ENCODE measurements at regions not wholly inside any gene's neighbourhood (a gene's known extent, or its start where the extent isn't known, plus 50 kb on each side); places are given as distances from the start of the nearest gene placed in this dataset.

DNA sequence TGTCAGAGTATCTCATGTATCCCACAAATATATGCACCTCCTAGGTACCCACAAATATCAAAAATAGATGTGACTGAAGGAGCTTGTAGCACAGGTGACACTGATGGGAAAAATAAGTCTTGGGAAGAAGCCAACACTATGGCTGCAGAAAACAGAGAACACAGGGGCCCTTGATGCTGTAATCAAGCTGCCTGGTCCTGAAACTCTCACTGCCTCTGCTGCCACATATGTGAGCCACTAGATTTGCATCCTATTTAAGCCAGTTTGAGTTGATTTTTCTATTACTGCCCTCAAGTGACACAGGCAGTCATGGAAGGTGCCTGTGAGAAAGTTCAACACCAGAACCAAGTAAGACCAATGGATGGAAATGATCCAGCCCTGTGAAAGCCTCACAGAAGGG is 720.8 kb downstream of the UQCRFS1 start:
- DNase-seq (ENCODE audit: low read depth in 1 of 2, low spot score in 1 of 2), result no peak

DNA sequence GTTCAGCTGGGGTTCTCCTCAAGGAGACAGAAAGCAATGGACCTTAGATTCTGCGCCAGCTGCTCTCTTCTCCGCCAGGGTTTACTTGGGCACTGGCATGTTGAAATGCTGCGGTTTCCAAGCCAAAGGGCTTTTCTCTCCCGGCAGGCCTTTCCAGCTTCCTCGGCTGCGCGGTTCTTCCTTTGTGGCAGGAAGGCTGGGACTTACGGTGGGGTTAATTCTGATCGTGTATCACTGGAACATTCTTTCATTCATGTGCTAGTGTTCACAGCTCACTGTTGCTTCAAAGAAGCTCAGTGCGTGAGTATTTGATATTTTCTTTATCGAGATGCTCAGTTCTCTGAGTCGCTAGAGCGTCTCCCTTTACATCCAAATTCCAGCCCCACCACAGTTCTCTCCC is 723.2 kb downstream of the UQCRFS1 start:
- DNase-seq (ENCODE audit: low read depth in 1 of 2, low spot score in 1 of 2), result no peak

DNA sequence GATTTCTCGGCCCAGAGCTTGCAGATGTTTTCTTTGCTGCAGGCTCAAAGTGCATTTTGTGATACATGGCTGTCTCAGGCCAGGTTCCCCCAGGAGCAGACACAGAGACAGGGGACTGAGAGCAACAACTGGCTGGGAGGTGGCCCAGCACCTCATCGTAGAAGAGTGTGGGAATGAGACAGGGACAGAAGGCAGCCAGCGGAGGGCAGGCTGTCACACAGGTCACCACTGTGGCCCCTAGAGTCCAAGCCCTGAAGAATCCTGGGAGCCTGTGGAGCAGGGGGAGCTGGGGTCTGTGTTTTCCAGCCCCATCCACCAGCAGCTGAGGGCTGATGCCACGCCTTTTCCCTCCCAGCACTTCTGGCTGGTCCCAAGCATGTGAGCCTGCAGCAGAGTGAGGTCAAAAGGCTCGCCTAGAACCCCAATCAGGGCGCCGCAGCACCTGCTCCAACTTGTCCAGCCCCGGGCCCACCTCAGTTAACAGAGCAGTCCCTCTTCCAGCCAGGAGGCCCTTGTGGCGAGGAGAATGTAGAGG is 723.8 kb downstream of the UQCRFS1 start:
- no peak for DNase-seq (ENCODE audit: low read depth in 1 of 2, low spot score in 1 of 2)

DNA sequence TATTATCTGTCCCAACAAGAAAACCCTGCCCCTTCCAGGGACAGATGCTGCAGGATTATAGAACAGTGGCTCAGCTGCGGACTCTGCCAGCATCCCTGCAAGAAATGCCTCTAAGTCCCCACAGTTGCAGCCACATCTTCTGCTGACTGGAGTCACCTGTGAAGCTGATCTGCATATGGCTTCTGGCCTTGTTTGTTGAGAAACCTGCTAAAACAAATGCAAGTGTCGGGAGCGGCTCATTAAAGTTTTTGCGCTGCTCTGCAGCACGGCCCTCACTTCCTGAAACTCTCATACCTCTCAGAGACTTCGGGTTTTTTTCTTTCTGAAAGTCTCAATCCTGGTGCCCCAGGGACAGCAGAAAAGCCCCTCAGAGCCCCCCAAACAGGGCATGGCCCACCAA is 725.0 kb downstream of the UQCRFS1 start:
- DNase-seq (ENCODE audit: low read depth in 1 of 2, low spot score in 1 of 2), result no peak

DNA sequence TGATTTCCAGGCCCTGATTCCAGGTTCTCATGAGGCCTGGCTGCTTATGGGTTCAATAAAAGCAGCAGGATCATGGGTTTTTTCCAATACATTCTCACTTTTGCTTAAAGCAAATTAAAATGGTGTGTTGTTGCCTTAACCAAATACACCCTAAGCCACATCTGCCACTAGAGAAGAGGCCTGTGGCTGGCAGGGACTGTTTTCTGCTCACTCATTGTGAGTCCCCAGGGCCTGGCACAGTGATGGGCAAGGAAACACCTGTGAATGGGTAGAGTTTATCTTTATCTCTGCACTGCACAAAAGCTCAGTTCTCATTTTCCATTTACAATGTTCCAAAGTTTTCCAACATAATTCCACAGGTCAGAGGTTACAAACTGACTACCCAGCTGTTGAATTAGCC is 726.0 kb downstream of the UQCRFS1 start:
- no peak for DNase-seq (ENCODE audit: low read depth in 1 of 2, low spot score in 1 of 2)

DNA sequence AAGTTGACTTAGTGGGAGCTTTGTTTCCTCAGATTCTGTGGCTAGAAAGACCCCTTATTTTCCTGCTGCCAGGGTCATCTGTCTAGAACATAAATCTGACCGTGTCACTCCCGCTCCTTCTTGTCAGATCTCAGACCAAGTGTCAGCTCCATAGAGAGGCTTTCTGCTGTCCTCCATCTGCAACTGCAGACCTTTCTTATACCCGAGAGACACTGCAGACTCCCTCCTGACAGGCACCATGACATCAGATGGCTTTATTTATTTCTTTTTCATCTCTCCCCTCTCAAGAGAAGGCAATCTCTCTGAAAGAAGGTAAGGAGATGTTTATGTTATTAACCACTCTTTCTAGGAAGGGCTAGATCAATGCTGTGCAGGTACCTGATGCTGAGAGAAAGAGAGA is 726.5 kb downstream of the UQCRFS1 start:
- no peak for DNase-seq (ENCODE audit: low read depth in 1 of 2, low spot score in 1 of 2)

DNA sequence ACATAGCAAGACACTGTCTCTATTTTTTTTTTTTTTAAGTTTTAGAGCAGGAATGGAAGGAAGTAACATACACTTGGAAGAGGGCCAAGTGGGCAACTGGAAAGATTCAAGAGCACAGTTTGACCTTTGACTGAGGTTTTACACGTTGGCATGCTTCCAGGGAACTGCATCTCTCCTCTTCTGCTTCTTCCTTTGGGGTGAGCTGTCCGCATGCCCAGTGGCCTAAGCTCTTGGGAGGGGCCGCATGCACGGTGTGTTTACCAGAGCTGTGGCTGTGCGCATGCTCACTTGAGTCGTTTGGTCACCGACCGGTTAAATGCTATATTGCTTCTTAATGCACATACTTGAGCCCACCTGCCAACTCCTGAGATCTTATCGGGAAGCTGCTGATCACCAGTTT is 727.7 kb downstream of the UQCRFS1 start:
- DNase-seq (ENCODE audit: low read depth in 1 of 2, low spot score in 1 of 2), result no peak

DNA sequence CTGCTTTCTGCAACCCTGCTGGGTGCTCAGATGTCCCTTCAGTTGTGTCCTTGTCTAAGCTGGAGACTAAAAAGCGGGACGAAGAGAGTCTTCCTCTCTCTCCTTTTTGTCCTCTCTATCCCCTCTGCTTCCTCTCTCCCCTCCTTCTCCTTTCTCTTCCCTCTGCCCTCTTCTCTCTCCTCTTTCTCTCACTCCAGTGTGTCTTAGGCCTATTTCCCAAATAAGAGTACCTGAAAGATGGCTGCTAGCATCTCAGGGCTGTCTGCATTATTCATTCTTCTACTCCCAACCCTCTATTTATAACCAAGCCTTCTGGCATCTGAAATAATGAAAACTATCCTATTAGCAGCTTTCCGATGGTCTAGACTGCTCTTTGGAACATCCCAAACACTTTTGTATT is 729.8 kb downstream of the UQCRFS1 start:
- DNase-seq (ENCODE audit: low read depth in 1 of 2, low spot score in 1 of 2), result no peak

DNA sequence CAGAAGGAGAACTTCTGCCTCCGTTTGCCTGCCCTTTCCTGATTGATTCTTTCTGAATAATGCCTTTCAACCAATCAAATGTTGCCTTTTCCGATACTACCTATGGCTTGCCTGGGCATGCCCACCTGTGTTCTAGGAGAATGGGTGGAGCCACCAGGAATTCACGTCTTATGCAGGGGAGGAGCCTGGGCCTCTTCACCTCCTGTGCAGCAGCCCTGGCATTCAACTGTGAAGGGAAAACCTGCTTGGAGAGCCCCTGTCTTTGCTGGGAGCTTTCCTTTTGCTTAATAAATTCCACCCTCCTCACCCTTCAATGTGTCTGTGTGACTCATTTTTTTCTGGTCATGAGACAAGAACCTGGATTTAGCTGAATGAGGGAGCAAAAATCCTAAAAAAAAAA is 730.7 kb downstream of the UQCRFS1 start:
- no peak for DNase-seq (ENCODE audit: low read depth in 1 of 2, low spot score in 1 of 2)

DNA sequence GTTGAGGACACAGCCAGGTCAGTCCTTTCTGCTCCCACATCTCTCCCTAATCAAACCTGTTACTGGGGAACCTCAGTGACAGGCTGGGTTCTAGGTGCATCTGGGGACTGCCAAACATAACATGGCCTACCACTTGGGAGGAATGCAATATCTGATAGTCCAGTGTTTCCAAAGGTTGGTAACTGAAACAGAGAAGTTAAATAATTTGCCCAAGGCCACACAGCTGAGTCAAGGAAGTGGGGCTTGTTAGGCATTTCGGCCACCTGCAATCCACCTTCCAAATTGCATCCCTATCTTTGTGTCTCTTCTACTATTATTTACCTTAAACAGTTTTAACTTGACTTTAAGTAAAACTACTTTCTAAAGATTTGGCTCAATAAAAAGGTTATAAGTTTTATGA is 731.3 kb downstream of the UQCRFS1 start:
- no peak for DNase-seq (ENCODE audit: low read depth in 1 of 2, low spot score in 1 of 2)

DNA sequence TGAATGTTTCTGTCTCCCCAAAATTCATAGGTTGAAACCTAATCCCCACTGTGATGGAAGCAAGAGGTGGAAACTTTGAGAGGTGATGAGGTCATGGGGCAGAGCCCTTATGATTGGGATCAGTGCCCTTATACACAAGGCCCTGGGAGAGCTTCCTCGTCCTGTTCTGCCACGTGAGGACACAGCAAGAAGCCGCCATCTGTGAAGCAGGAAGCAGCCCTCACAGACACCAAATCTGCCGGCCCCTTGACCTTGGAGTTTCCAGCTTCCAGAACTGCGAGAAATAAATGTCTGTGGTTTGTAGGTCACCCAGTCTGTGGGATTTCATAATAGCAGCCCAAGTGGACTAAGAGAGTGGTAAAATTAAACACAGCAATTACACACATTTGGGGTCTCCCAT is 737.4 kb downstream of the UQCRFS1 start:
- DNase-seq (ENCODE audit: low read depth in 1 of 2, low spot score in 1 of 2), result no peak

DNA sequence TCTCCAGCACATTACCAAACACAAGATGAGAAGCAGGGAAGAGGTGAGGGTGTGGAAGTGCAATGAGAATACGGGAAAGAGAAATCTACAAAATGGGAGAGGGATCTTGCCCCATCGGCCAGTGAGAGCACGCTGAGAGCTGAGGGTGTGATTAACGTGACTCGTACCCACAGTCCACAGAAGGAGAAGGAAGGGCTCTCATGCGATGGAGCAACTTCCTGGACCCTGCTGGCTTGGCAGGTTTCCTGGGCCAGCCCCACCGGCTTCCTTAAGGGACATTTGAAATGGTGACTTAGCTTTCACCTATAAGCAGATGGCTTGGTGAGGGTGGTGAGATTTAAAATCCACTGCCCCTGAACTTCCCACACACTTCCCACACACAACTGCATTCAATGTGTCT is 740.1 kb downstream of the UQCRFS1 start:
- DNase-seq (ENCODE audit: low read depth in 1 of 2, low spot score in 1 of 2), result no peak

DNA sequence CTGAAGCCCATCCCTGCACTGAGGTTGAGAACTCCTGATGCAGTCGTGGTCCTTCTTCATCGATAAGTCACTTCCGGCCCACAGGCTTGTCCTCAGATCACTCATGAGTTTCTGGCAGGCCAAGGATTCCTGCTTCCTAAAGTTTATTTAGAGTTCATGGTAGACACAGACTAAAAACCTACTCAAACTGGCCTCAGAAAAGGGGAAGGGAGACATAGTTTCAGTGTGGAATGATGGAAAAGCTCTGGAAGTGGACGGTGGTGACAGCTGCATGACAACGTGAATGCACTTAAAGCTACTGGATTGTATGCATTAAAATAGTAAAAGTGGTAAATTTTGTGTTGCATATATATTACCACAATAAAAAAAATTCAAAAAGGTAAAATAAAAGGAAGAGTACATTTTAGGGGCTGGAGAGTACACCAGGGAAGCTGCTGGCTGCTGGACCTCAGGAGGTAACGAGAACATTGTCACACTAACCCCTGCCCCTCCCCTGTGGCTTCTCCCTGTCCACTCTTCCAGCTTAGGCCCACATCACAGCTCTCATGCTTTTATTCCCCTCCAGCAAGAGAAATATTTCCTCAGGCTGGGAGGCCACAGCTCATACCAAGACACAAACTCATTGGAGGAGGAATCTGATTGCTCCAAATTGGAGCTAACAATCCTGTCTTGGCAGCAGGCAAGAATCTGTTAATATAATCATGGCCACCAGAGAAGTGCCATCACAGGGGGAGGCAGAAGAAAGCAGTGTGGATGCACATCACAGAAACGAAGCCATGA is 741.0 kb downstream of the UQCRFS1 start:
- no peak for DNase-seq (ENCODE audit: low read depth in 1 of 2, low spot score in 1 of 2)

DNA sequence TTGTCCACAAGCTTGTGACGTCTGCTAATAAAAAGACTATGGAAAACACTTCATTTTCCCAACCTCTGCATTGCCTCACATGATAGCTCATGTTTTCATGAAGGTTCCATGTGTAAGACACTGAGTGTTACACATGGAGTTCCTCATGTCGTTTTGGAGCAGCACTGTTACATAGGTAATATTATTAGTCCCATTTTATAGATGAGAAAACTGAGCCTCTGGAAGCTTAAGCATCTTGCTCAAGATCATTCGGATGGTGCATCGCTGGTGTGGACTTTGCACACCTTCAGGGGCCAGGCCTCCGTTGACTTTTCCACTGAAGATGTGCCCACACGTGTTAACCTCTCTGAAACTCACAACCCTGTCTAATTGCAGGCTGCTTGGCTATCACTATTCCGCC is 743.4 kb downstream of the UQCRFS1 start:
- no peak for DNase-seq (ENCODE audit: low read depth in 1 of 2, low spot score in 1 of 2)

DNA sequence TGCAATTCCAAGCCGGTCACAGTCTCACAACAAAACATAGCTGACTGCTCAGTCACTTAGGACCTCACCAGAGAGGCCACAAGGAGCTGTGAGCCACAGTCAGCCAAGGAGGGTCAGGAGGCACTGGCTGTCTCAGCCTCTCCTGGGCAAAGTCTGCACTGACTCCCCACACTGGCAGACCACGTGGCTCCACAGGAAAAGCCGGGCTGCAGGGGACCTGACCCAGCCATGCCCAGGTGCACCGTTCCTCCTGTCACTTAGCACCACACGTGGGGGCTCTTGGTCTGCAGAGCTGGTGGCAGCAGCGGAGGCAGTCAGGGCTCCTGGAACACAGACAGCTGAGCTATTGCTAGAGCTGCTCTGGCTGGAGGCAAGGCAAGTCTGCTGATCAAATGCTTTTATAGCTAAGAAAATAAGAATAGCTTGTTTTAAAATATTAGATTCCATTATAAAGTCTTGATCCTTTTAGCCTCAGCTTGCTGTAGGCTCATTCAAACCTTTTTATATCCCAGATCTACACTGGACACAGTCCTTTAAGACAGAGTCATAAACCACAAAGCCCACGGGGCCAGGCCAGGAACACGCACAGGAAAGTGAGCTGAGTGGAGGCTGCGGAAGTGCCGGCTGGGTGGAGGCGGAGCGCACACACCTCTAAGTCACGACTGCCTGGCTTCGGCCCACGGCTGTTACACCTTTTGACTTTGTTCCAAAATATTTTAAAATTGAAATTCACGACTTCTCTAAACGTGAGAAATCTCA is 744.1 kb downstream of the UQCRFS1 start:
- DNase-seq (ENCODE audit: low read depth in 1 of 2, low spot score in 1 of 2), result no peak

DNA sequence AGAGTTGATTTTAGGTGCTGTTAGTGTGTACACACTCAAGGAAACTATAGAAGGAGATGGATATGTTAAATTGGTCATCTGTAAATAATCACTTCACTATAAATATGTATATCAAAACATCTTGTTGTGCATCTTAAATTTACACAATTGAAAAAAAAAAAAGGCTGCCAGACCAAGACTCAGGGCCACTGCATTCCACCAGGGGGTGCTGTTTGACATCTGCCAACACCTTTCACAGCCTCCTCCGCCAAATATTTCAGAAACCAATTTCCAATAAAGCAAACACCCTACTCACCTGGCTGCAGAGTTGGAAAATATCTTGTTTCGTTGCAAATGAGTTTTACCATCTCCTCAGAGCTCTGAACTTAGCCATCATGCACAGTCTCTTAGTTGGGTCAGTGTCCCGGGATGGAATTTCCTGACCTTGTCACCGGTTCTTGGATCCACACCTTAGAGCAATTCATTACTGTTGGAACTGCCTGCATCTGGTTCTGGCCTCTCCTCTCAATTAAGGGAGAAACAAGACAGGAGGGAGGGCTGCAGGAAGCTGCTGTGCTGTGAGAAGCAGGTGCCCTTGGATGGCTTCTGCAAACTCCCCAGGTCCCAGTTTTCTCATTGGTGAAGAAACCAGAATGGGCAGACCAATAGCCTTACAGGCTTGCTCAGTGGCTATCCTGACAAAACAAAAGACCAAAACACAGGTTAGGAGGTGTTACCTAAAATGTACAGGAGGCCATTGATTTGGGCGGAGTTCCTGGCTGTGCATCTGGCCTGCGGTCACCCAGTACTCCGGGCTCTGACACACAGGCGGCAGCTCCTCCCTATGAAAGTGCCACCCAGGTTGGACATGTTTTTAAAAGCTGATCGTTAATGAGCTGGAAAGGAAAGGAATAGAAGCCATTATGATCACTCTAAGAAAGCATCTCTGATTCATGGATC is 746.6 kb downstream of the UQCRFS1 start:
- no peak for DNase-seq (ENCODE audit: low read depth in 1 of 2, low spot score in 1 of 2)

DNA sequence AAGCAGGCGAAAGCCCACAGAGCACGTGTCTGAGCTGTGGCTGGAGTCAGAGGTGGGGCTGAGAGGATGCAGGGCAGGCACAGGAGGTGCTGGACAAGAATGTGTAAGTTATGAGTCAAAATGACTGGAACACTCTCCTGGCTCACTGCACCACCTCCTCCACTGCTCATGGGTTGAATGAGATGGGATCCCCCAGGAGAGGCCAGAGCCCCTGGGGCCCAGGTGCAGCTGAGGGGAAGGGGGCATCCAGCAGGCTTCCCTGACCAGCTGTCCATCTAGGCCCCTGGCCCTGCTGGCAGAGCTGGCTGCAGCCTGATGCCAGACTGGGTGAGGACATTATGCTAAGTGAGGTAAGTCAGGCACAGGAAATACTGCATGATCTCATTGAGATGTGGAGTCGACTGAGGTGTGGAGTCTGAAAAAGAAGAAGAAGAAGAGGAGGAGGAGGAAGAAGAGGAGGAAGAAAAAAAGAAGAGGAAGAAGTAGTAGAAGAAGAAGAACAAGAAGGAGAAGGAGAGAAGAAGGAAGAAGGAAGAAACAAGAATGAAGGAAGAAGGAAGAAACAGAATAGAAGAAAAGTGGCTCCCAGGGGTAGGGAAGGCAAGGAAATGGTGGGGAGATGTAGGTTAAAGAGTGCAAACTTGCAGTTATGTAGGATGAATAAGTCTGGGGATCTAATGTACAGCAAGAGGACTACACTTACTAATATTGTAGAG is 747.4 kb downstream of the UQCRFS1 start:
- no peak for DNase-seq (ENCODE audit: low read depth in 1 of 2, low spot score in 1 of 2)

DNA sequence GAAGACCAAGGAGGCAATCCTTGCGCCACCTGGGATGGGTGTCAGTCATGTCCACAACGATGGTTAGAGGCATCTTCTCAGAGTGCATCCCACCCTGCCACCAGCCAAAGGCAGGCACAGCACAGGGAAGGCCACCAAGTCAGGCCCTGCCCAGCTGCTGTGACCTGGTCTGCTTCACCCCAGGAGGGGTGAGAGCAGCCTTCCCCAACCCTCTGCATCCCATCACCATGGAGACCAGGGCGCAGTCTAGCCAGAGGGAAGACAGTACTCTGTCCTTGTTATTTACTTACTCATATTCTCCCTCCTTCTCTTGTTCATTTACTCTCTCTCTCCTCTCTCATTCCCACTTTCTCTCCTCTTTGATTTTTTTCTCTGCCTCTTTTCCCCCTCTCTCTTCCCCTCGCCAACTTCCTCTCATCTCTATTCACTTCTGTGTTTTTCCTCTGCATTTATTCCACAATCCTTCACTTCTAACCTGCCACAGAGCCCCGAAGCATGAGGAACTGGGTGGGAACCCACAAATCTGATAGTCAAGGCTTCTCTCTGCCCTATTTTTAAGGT is 749.4 kb downstream of the UQCRFS1 start:
- DNase-seq (ENCODE audit: low read depth in 1 of 2, low spot score in 1 of 2), result no peak

DNA sequence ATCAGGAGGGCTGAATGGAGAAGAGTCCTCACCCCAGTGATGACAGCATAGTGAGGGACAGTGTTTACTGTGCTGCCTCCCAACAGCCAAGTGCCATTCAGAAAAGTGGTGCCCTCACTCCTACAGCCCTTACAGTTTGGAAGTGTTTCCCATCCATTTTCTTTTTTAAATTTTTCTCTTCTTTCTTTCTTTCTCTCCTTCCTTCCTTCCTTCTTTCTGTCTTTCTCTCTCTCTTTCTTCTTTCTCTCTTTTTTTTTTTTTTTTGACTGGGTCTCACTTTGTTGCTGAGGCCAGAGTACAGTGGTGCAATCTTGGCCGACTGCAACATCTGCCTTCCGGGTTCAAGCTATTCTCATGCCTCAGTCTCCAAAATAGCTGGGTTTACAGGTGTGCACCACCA is 755.3 kb downstream of the UQCRFS1 start:
- DNase-seq (ENCODE audit: low read depth in 1 of 2, low spot score in 1 of 2), result no peak

DNA sequence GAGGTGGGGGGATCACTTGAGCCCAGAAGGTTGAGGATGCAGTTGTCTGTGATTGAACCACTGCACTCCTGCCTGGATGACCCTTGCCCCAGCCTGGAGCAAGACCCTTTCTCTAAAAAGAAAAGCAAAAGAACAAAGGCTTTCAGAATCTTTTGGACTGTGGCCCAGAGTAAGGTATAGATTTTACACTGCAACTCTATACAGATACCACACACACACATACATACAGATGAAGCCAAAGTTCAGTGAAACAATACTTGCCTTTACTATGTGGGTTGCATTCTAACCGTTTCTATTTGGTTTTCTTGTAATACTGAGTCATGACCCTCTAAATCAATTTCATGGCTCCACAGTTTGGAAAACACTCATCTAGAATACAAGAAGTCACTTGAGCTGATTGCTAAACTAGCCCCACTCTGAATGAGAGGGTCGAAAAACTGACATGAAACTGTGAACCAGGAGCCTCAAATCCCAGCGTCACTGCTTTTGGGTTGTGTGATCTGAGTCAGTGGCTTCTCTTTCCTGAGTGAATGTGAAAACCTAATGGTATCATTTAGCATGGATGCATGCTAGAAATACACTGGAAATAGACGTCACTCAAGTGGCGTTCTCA is 756.1 kb downstream of the UQCRFS1 start:
- DNase-seq (ENCODE audit: low read depth in 1 of 2, low spot score in 1 of 2), result no peak
